H1 (cell line): ENCODE measurements at regions not wholly inside any gene's neighbourhood (a gene's known extent, or its start where the extent isn't known, plus 50 kb on each side); places are given as distances from the start of the nearest gene placed in this dataset.

Experiments used
- CTCF ChIA-PET: fragments of 300-600 bp; sonication (Branson Sonifier 250); formaldehyde crosslinking; loops from one replicate; lab custom pipeline; 2021; ENCODE audit not compliant: partially characterized antibody; lab: Charles Lee
- POLR2A ChIA-PET: fragments of 300-600 bp; sonication (Branson Sonifier 250); formaldehyde crosslinking; loops from one replicate; lab custom pipeline; 2021; ENCODE audit warnings: inconsistent platforms; ENCODE audit not compliant: partially characterized antibody; lab: Charles Lee
- DNase-seq, 2 experiments: peaks; one replicate each; pipeline versions ENCODE4 v3.0.0 to v3.0.0-alpha.2; 2010 to 2022; ENCODE audit warnings: low spot score in 2 of 2, low read depth in 1 of 2, mixed read lengths in 1 of 2
- FAIRE-seq: peaks from 2 replicates; lab custom pipeline; 2011; peaks lifted over from hg19 to GRCh38; lab: Jason Lieb, UNC
- H2AFZ ChIP-seq: 2 replicates; pipeline ENCODE4 v1.8.1; 2012; ENCODE audit warnings: low read length, inconsistent platforms
- H2AK5ac ChIP-seq: 2 replicates; pipeline ENCODE4 v1.6.1; 2013; ENCODE audit warnings: low read depth, low read length
- H2BK120ac ChIP-seq: replicated peaks from 2 replicates; pipeline ENCODE3; 2013; ENCODE audit warnings: low read depth, low read length, inconsistent platforms
- H2BK12ac ChIP-seq: 2 replicates; pipeline ENCODE4 v1.6.1; 2013; ENCODE audit warnings: low read depth, low read length
- H2BK15ac ChIP-seq: 2 replicates; pipeline ENCODE4 v1.6.1; 2013; ENCODE audit warnings: low read length
- H2BK20ac ChIP-seq: 2 replicates; pipeline ENCODE4 v1.6.1; 2013; ENCODE audit warnings: low read length
- H2BK5ac ChIP-seq: 2 replicates; pipeline ENCODE4 v1.6.1; 2013; ENCODE audit warnings: low read depth, low read length
- H3K14ac ChIP-seq: 2 replicates; pipeline ENCODE4 v1.6.1; 2013; ENCODE audit warnings: inconsistent platforms; ENCODE audit not compliant: insufficient read length
- H3K18ac ChIP-seq: 2 replicates; pipeline ENCODE4 v1.6.1; 2013; ENCODE audit warnings: low read length; ENCODE audit errors: extremely low read depth
- H3K23ac ChIP-seq: 2 replicates; pipeline ENCODE4 v1.6.1; 2013; ENCODE audit warnings: inconsistent platforms; ENCODE audit not compliant: insufficient read length
- H3K23me2 ChIP-seq: 2 replicates; pipeline ENCODE4 v1.6.1; 2013; ENCODE audit warnings: low read depth, low read length
- H3K27ac ChIP-seq: 2 replicates; pipeline ENCODE4 v1.6.1; 2011; ENCODE audit warnings: low read depth, low read length, inconsistent platforms
- H3K27me3 ChIP-seq, 4 experiments: replicated peaks in 1 of 4; 1 replicate in 1 of 4; 2 replicates in 3 of 4; pipeline versions ENCODE4 v1.6.1 to v1.8.1; 2011 to 2013; ENCODE audit warnings: low read length in 3 of 4, mild to moderate bottlenecking in 3 of 4, inconsistent platforms in 2 of 4, mixed read lengths in 2 of 4, moderate library complexity in 1 of 4; ENCODE audit not compliant: control insufficient read depth in 3 of 4, insufficient read depth in 3 of 4; ENCODE audit errors: extremely low read depth in 1 of 4
- H3K36me3 ChIP-seq, 4 experiments: 2 replicates each; pipeline versions ENCODE4 v1.6.1 to v1.8.1; 2011 to 2013; ENCODE audit warnings: mild to moderate bottlenecking in 4 of 4, low read length in 3 of 4, moderate library complexity in 2 of 4, control low read depth in 1 of 4, inconsistent platforms in 1 of 4; ENCODE audit not compliant: insufficient read depth in 4 of 4, control insufficient read depth in 2 of 4
- H3K4ac ChIP-seq: replicated peaks from 2 replicates; pipeline ENCODE3; 2013; ENCODE audit warnings: low read length, low read depth, mixed read lengths, inconsistent platforms; ENCODE audit not compliant: insufficient read length
- H3K4me1 ChIP-seq, 4 experiments: replicated peaks in 1 of 4; 1 replicate in 1 of 4; 2 replicates in 3 of 4; pipeline versions ENCODE4 v1.6.1 to v1.8.1; 2011 to 2013; ENCODE audit warnings: low read length in 3 of 4, inconsistent platforms in 2 of 4, mixed read lengths in 1 of 4; ENCODE audit not compliant: insufficient read depth in 4 of 4, control insufficient read depth in 3 of 4
- H3K4me2 ChIP-seq, 2 experiments: 2 replicates each; pipeline versions ENCODE4 v1.6.1 to v1.8.1; 2011 to 2013; ENCODE audit warnings: low read depth in 2 of 2, low read length in 2 of 2, control low read depth in 1 of 2, inconsistent platforms in 1 of 2, mild to moderate bottlenecking in 1 of 2; ENCODE audit not compliant: insufficient read depth in 1 of 2
- H3K4me3 ChIP-seq, 4 experiments: fragments of 200-600, 300-600 bp in 1 of 4; sonication (generic), shearing (Covaris generic), sonication (Bioruptor Twin) in 1 of 4; 2 replicates each; pipeline versions ENCODE4 v1.5.1 to v1.8.1; 2011 to 2016; ENCODE audit warnings: low read length in 4 of 4, low read depth in 3 of 4, control low read depth in 2 of 4, inconsistent platforms in 2 of 4, mild to moderate bottlenecking in 2 of 4, mixed read lengths in 1 of 4, moderate library complexity in 1 of 4; ENCODE audit not compliant: insufficient read depth in 2 of 4; ENCODE audit errors: extremely low read depth in 1 of 4
- H3K56ac ChIP-seq: replicated peaks from 2 replicates; pipeline ENCODE3; 2013; ENCODE audit warnings: low read depth, mild to moderate bottlenecking, mixed read lengths, low read length, inconsistent platforms; ENCODE audit not compliant: insufficient read length
- H3K79me1 ChIP-seq: 2 replicates; pipeline ENCODE4 v1.6.1; 2013; ENCODE audit warnings: low read depth, low read length, control low read depth
- H3K79me2 ChIP-seq, 2 experiments: 2 replicates each; pipeline versions ENCODE4 v1.6.1 to v1.8.1; 2012 to 2013; ENCODE audit warnings: low read length in 2 of 2, mild to moderate bottlenecking in 2 of 2, inconsistent platforms in 1 of 2; ENCODE audit not compliant: insufficient read depth in 2 of 2, control insufficient read depth in 1 of 2
- H3K9ac ChIP-seq, 4 experiments: replicated peaks in 1 of 4; 1 replicate in 1 of 4; 2 replicates in 3 of 4; pipeline versions ENCODE4 v1.6.1 to v1.8.1; 2011 to 2013; ENCODE audit warnings: low read depth in 3 of 4, low read length in 3 of 4, control low read depth in 2 of 4, mild to moderate bottlenecking in 2 of 4, moderate library complexity in 2 of 4, inconsistent platforms in 1 of 4; ENCODE audit errors: extremely low read depth in 1 of 4
- H3K9me3 ChIP-seq, 2 experiments: 2 replicates each; pipeline versions ENCODE4 v1.6.1 to v1.8.1; 2012 to 2013; ENCODE audit warnings: mild to moderate bottlenecking in 2 of 2, moderate library complexity in 2 of 2, control low read depth in 1 of 2, inconsistent platforms in 1 of 2, low read depth in 1 of 2, low read length in 1 of 2, mixed read lengths in 1 of 2; ENCODE audit not compliant: insufficient read depth in 2 of 2
- H4K20me1 ChIP-seq, 2 experiments: replicated peaks in 1 of 2; 2 replicates each; pipeline versions ENCODE3 to v1.8.1; 2011 to 2013; ENCODE audit warnings: inconsistent platforms in 2 of 2, low read length in 2 of 2, mild to moderate bottlenecking in 1 of 2; ENCODE audit not compliant: insufficient read depth in 2 of 2, control insufficient read depth in 1 of 2
- H4K5ac ChIP-seq: 2 replicates; pipeline ENCODE4 v1.6.1; 2013; ENCODE audit warnings: low read length, low read depth, mixed read lengths, inconsistent platforms; ENCODE audit not compliant: insufficient read length
- H4K8ac ChIP-seq: 2 replicates; pipeline ENCODE4 v1.8.0; 2013; ENCODE audit warnings: mild to moderate bottlenecking, moderate library complexity, low read length, inconsistent platforms; ENCODE audit not compliant: insufficient read depth; ENCODE audit errors: extremely low read depth
- H4K91ac ChIP-seq: replicated peaks from 2 replicates; pipeline ENCODE3; 2013; ENCODE audit warnings: low read length, mixed read lengths, inconsistent platforms; ENCODE audit not compliant: insufficient read length
- ASH2L ChIP-seq: fragments of 200-600, 300-600 bp; sonication (generic); IDR thresholded peaks from one replicate; pipeline ENCODE4 v1.7.1; 2017; ENCODE audit warnings: low read length
- RNF2 ChIP-seq: fragments of 200-900, 300-1000 bp; sonication (generic); IDR thresholded peaks from 2 replicates; pipeline ENCODE4 v1.7.1; 2016; ENCODE audit warnings: borderline replicate concordance, low read depth, mild to moderate bottlenecking, antibody characterized with exemption, low read length; ENCODE audit not compliant: poor library complexity, severe bottlenecking; ENCODE audit errors: missing control alignments
- WGBS, 2 experiments: shearing (Covaris generic) in 1 of 2; methylation state at CpG; one replicate each; pipeline versions ENCODE4 v1.1.6 to v1.1.7; 2013 to 2015; ENCODE audit warnings: low lambda C conversion rate in 2 of 2, mixed read lengths in 2 of 2, inconsistent platforms in 1 of 2, low coverage in 1 of 2, missing lambda C conversion rate in 1 of 2; ENCODE audit not compliant: insufficient replicate concordance in 2 of 2, insufficient coverage in 1 of 2, insufficient read length in 1 of 2; ENCODE audit errors: extremely low coverage in 1 of 2, missing lambda C conversion rate in 1 of 2; 5-methylcytosine and 5-hydroxymethylcytosine counted together

GRCh38 chr17:21823643-21824042, 131.3 kb downstream of the KCNJ18 start:
- no peak overlapping the region for H4K5ac ChIP-seq
- peaks cover 65 to 70% of the 10 kb centered on the region in 2 experiments for H3K9me3 ChIP-seq
- no peak overlapping the region for H3K23ac ChIP-seq
- H3K14ac ChIP-seq, result no peak overlapping the region
- no peak overlapping the region for H2BK15ac ChIP-seq
- ChIA-PET POLR2A (no interaction called here), CTCF (no interaction called here)
- H3K23me2 ChIP-seq, result no peaks in the 10 kb centered on the region
- H3K4ac ChIP-seq, result no peak overlapping the region
- no peak overlapping the region for H3K56ac ChIP-seq
- TF ChIP-seq RNF2 (no peak), ASH2L (no peak)
- no peak overlapping the region for H2BK12ac ChIP-seq
- H4K91ac ChIP-seq, result no peak overlapping the region
- DNase-seq, result no peak
- no peak for FAIRE-seq
- no peaks in the 10 kb centered on the region for H3K79me2 ChIP-seq
- 93% methylated on average over 4 of the region's 4 CpGs; no CpG with 5 or more reads in 1 of the 2 experiments for WGBS, 2 experiments
- H4K20me1 ChIP-seq, result no peaks in the 10 kb centered on the region
- H2AK5ac ChIP-seq, result no peak overlapping the region
- H3K79me1 ChIP-seq, result no peaks in the 10 kb centered on the region
- H3K4me2 ChIP-seq, result no peak overlapping the region
- H2AFZ ChIP-seq, result no peak overlapping the region
- H3K4me1 ChIP-seq, result no peaks in the 10 kb centered on the region
- no peak overlapping the region for H2BK20ac ChIP-seq
- no peak overlapping the region for H3K4me3 ChIP-seq
- no peaks in the 10 kb centered on the region for H3K36me3 ChIP-seq
- H3K18ac ChIP-seq, result no peak overlapping the region
- no peaks in the 10 kb centered on the region for H3K27me3 ChIP-seq
- no peak overlapping the region for H3K27ac ChIP-seq
- H2BK120ac ChIP-seq, result no peak overlapping the region
- no peak overlapping the region for H3K9ac ChIP-seq
- no peak overlapping the region for H4K8ac ChIP-seq
- no peak overlapping the region for H2BK5ac ChIP-seq
